Inflammatory macrophage treated with lipopolysaccharide for 4 hours (primary cell): ENCODE measurements at regions not wholly inside any gene's neighbourhood (a gene's known extent, or its start where the extent isn't known, plus 50 kb on each side); places are given as distances from the start of the nearest gene placed in this dataset.

ENCODE experiments used
- DNase-seq: peaks from one replicate; pipeline ENCODE4 v3.0.0-alpha.2; 2020

DNA sequence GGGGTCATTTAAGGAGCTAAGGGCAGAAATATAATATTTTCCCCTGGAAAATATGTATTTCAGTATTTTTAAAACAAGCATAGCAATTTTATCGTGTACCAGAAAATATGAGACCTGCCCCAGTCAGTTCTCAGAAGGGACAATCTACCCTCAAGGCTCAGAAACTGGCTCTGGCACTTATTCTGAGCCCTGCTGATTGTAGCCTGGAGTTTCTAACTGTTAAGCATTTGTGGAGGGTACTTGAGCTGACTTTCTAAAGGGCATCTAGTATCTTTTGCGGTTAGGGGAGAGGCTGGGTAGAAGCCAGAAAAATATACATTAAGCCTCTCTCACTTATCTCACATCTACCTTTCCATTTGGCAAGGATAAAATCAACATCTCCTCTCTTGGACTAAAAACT is 71.3 kb upstream of the FSHB start:
- DNase-seq: no peak

DNA sequence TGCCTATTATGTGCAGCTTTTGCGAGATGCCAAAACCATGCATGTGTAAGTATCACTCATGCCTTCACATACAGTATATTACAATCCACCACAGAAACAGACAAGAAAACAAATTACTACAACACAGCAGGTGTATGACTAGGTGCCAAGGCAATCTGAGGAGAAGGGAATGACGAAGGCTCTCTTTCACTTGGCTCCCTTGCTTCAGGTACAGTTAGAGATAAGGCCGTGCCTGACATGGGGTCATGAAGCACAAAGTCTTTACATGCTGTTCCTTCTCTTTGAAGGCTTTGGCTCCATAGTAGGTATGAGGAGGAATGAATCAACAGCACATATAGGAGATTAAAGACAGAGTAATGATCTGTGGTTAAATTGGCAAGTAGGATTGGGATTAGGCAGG is 65.2 kb upstream of the FSHB start:
- no peak for DNase-seq

DNA sequence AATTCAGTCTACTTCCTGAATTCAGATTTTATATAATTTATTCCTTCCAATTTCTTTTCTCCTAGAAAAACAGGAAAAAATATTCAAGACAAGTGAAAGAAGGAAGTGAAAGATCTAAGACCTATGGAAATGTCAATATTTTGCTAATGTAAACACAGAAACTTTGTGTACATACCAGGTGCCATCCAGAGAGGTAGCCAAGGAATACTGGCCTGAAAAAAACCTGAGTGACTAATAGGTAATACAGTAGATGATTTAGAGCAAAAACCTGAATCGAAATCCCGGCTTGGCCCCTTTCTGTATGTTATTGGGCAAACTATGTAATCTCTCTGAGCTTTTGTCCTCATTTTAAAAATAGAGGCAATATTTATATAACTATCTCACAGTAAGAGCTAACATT is 59.2 kb upstream of the FSHB start:
- DNase-seq: no peak

DNA sequence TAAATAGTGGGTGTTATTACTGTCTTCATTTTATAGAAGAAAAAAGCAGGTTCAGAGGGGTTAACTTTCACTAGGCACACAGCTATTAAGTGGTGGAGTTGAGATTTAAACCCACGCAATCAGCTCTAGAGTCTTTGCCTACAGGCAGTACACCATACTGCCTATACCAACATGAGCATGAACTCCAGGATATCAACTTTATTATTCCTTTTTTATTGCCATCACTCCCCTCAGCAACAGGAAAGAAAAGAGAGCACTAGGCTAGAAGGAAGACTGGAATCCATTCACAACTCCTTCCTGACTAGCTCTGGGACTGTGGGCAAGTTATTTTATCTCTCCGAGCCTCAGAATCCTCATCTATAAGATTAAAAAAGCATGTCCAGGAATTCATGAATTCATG is 58.7 kb upstream of the FSHB start:
- no peak for DNase-seq

DNA sequence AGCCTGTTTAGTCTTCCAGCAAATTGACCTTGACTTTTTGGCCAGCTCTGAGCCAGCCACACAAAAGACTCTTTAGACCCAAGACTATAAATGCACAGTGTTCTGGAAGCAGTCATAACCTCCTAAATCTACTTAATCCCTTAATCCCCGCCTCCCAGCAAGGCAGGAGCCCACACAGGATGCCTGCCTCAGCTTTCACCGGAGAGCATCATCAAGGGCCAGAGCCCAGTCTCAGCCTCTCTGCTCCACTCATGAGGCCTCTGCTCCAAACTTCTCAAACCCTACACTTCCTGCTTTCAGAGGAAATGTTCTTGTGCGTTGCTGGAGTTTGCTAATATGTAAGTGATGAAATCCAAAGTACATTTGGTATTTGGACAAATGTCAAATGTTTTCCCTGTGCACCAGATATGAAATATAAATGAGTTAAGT is 57.9 kb upstream of the FSHB start:
- no peak for DNase-seq

DNA sequence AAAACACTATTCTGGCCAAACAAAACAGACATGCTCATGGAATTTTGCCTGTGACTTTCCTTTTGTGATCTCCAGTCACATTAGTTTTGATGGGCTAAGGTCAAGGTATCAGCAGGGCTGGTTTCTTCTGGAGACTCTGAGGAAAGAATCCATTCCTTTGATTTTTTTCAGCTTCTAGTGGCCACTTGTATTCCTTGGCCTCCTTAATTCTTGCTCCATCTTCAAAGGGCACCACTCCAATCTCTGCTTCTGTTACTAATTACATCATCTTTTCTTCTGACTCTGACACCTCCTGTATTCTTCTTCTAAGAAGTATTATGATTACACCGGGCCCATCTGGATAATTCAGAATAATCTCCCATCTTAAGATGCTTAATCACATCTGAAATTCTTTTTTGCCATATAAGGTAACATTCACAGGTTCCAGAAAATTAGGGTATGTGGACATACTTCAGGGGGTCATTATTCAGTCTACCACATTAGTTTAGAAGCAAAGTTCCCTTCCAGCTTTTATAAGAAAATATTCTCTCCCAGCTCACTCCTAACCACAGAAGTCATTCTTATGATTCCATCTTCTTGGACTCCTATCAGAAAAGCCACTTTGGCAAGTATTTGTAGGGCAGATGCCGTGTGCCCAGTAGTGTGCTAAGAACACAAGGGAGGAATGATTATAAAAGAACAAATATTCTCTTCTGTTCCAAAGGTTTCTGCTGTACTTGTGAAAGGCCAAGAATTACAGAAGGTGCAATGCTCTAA is 56.4 kb upstream of the FSHB start:
- DNase-seq: no peak
